Activated T-helper 17 cell treated with anti-CD3 and anti-CD28 coated beads, Interleukin-2, amount 50 U/mL, for 72 hours (primary cell): ENCODE measurements at regions not wholly inside any gene's neighbourhood (a gene's known extent, or its start where the extent isn't known, plus 50 kb on each side); places are given as distances from the start of the nearest gene placed in this dataset.

ENCODE experiments used
- ATAC-seq: fragments of 150-1000 bp; cut with Tn5 transposase; replicated peaks from 2 replicates; pipeline ENCODE4 v1.10.0; 2021; ENCODE audit warnings: mild to moderate bottlenecking, moderate library complexity
- H3K27ac Mint-ChIP-seq: one replicate; pipeline ENCODE4 v1.8.0; 2022; ENCODE audit warnings: mixed read lengths
- H3K27me3 Mint-ChIP-seq: one replicate; pipeline ENCODE4 v1.8.0; 2022; ENCODE audit warnings: mixed read lengths
- H3K36me3 Mint-ChIP-seq: one replicate; pipeline ENCODE4 v1.8.0; 2022; ENCODE audit warnings: low read depth, mild to moderate bottlenecking, mixed read lengths
- H3K4me1 Mint-ChIP-seq: one replicate; pipeline ENCODE4 v1.8.0; 2022; ENCODE audit warnings: mixed read lengths
- H3K4me3 Mint-ChIP-seq: one replicate; pipeline ENCODE4 v1.8.0; 2022; ENCODE audit warnings: mild to moderate bottlenecking, mixed read lengths
- H3K9me3 Mint-ChIP-seq: one replicate; pipeline ENCODE4 v1.8.0; 2022; ENCODE audit warnings: mixed read lengths

GRCh38 chr16:72673118-72673517 is 374.8 kb downstream of the ZFHX3 start:
- ATAC-seq: no peak
- Mint-ChIP-seq H3K9me3 (peaks cover 9% of the 10 kb centered on the region), H3K27ac (no peak overlapping the region), H3K4me3 (no peak overlapping the region), H3K4me1 (no peaks in the 10 kb centered on the region), H3K27me3 (no peaks in the 10 kb centered on the region), H3K36me3 (no peaks in the 10 kb centered on the region)

- Mint-ChIP-seq H3K4me1 (no peaks in the 10 kb centered on the region), H3K9me3 (no peaks in the 10 kb centered on the region), H3K27me3 (no peaks in the 10 kb centered on the region), H3K36me3 (no peaks in the 10 kb centered on the region), H3K4me3 (no peak overlapping the region), H3K27ac (no peak overlapping the region)
- no peak for ATAC-seq
These were observed 381.7 kb downstream of the ZFHX3 start for GRCh38 chr16:72666267-72666666.

GRCh38 chr16:72665701-72666100 is 382.2 kb downstream of the ZFHX3 start:
- Mint-ChIP-seq H3K4me3 (peak overlapping the region; percentile 97), H3K9me3 (no peaks in the 10 kb centered on the region), H3K27me3 (no peaks in the 10 kb centered on the region), H3K27ac (peak overlapping the region; percentile 92), H3K4me1 (no peaks in the 10 kb centered on the region), H3K36me3 (no peaks in the 10 kb centered on the region)
- ATAC-seq: no peak

- H3K9me3 Mint-ChIP-seq: no peaks in the 10 kb centered on the region
- H3K4me1 Mint-ChIP-seq: no peaks in the 10 kb centered on the region
- peak overlapping the region; percentile 92 for H3K27ac Mint-ChIP-seq
- H3K4me3 Mint-ChIP-seq: peak overlapping the region; percentile 97
- ATAC-seq: peak; percentile 100
- no peaks in the 10 kb centered on the region for H3K27me3 Mint-ChIP-seq
- H3K36me3 Mint-ChIP-seq: no peaks in the 10 kb centered on the region
These were observed 383.2 kb downstream of the ZFHX3 start for GRCh38 chr16:72664509-72665408.

GRCh38 chr16:72664056-72664508 is 383.8 kb downstream of the ZFHX3 start:
- Mint-ChIP-seq H3K4me3 (peak overlapping the region; percentile 97), H3K27me3 (no peaks in the 10 kb centered on the region), H3K27ac (peak overlapping the region; percentile 92), H3K36me3 (no peaks in the 10 kb centered on the region), H3K9me3 (no peaks in the 10 kb centered on the region), H3K4me1 (no peaks in the 10 kb centered on the region)
- ATAC-seq: no peak

GRCh38 chr16:72658888-72659717 is 388.8 kb downstream of the ZFHX3 start:
- no peak for ATAC-seq
- no peaks in the 10 kb centered on the region for H3K4me1 Mint-ChIP-seq
- H3K36me3 Mint-ChIP-seq: no peaks in the 10 kb centered on the region
- no peak overlapping the region for H3K4me3 Mint-ChIP-seq
- no peaks in the 10 kb centered on the region for H3K9me3 Mint-ChIP-seq
- H3K27me3 Mint-ChIP-seq: no peaks in the 10 kb centered on the region
- no peak overlapping the region for H3K27ac Mint-ChIP-seq

GRCh38 chr16:72657791-72658190 is 390.1 kb downstream of the ZFHX3 start:
- Mint-ChIP-seq H3K4me3 (no peak overlapping the region), H3K9me3 (no peaks in the 10 kb centered on the region), H3K27ac (no peak overlapping the region), H3K27me3 (no peaks in the 10 kb centered on the region), H3K4me1 (no peaks in the 10 kb centered on the region), H3K36me3 (no peaks in the 10 kb centered on the region)
- ATAC-seq: peak; percentile 28

- no peaks in the 10 kb centered on the region for H3K4me1 Mint-ChIP-seq
- H3K9me3 Mint-ChIP-seq: peaks cover 3% of the 10 kb centered on the region
- ATAC-seq: no peak
- H3K27me3 Mint-ChIP-seq: no peaks in the 10 kb centered on the region
- no peaks in the 10 kb centered on the region for H3K36me3 Mint-ChIP-seq
- H3K27ac Mint-ChIP-seq: no peak overlapping the region
- H3K4me3 Mint-ChIP-seq: no peak overlapping the region
These were observed 390.8 kb downstream of the ZFHX3 start for GRCh38 chr16:72657164-72657563.

GRCh38 chr16:72654535-72654934 is 393.4 kb downstream of the ZFHX3 start:
- H3K27ac Mint-ChIP-seq: no peak overlapping the region
- no peaks in the 10 kb centered on the region for H3K27me3 Mint-ChIP-seq
- H3K4me1 Mint-ChIP-seq: no peaks in the 10 kb centered on the region
- no peak overlapping the region for H3K4me3 Mint-ChIP-seq
- ATAC-seq: no peak
- peaks cover 8% of the 10 kb centered on the region for H3K9me3 Mint-ChIP-seq
- no peaks in the 10 kb centered on the region for H3K36me3 Mint-ChIP-seq

GRCh38 chr16:72649254-72649944 is 398.5 kb downstream of the ZFHX3 start:
- no peaks in the 10 kb centered on the region for H3K36me3 Mint-ChIP-seq
- no peaks in the 10 kb centered on the region for H3K27me3 Mint-ChIP-seq
- no peaks in the 10 kb centered on the region for H3K4me1 Mint-ChIP-seq
- ATAC-seq: no peak
- peaks cover 8% of the 10 kb centered on the region for H3K9me3 Mint-ChIP-seq
- H3K27ac Mint-ChIP-seq: no peak overlapping the region
- no peak overlapping the region for H3K4me3 Mint-ChIP-seq

- no peaks in the 10 kb centered on the region for H3K36me3 Mint-ChIP-seq
- no peaks in the 10 kb centered on the region for H3K9me3 Mint-ChIP-seq
- no peaks in the 10 kb centered on the region for H3K4me1 Mint-ChIP-seq
- no peak overlapping the region for H3K4me3 Mint-ChIP-seq
- no peak overlapping the region for H3K27ac Mint-ChIP-seq
- no peak for ATAC-seq
- no peaks in the 10 kb centered on the region for H3K27me3 Mint-ChIP-seq
These were observed 401.3 kb downstream of the ZFHX3 start for GRCh38 chr16:72646615-72647014.

GRCh38 chr16:72645538-72645937 is 402.4 kb downstream of the ZFHX3 start:
- Mint-ChIP-seq H3K4me1 (no peaks in the 10 kb centered on the region), H3K9me3 (no peaks in the 10 kb centered on the region), H3K4me3 (no peak overlapping the region), H3K36me3 (no peaks in the 10 kb centered on the region), H3K27ac (no peak overlapping the region), H3K27me3 (no peaks in the 10 kb centered on the region)
- ATAC-seq: no peak

GRCh38 chr16:72644911-72645310 is 403.0 kb downstream of the ZFHX3 start:
- Mint-ChIP-seq H3K27me3 (no peaks in the 10 kb centered on the region), H3K9me3 (no peaks in the 10 kb centered on the region), H3K27ac (no peak overlapping the region), H3K4me1 (no peaks in the 10 kb centered on the region), H3K4me3 (no peak overlapping the region), H3K36me3 (no peaks in the 10 kb centered on the region)
- ATAC-seq: no peak

- Mint-ChIP-seq H3K36me3 (no peaks in the 10 kb centered on the region), H3K4me3 (no peak overlapping the region), H3K4me1 (no peaks in the 10 kb centered on the region), H3K27ac (no peak overlapping the region), H3K9me3 (peaks cover 11% of the 10 kb centered on the region), H3K27me3 (no peaks in the 10 kb centered on the region)
- ATAC-seq: no peak
These were observed 408.4 kb downstream of the ZFHX3 start for GRCh38 chr16:72639494-72639893.
